ENCODE measurements at regions not wholly inside any gene's neighbourhood (a gene's known extent, or its start where the extent isn't known, plus 50 kb on each side); places are given as distances from the start of the nearest gene placed in this dataset.

GRCh38 chr3:623914-624545, 427.5 kb downstream of the CHL1 start:
- TF ChIP-seq CTCF (IDR thresholded peaks at IDR 0.05) (no peak), POLR2A (IDR thresholded peaks at IDR 0.05) (no peak)
